SK-N-SH (cell line): ENCODE measurements at regions not wholly inside any gene's neighbourhood (a gene's known extent, or its start where the extent isn't known, plus 50 kb on each side); places are given as distances from the start of the nearest gene placed in this dataset.

Experiments used
- CTCF ChIA-PET: fragments of 300-600, 350-600 bp; formaldehyde crosslinking; extraction: SDS; loops from one replicate; lab custom pipeline; 2021; lab: Yijun Ruan, JAX
- POLR2A ChIA-PET: fragments of 350-600 bp; sonication (Branson Sonifier 250); formaldehyde crosslinking; extraction: SDS; loops from one replicate; lab custom pipeline; 2020; ENCODE audit warnings: antibody characterized with exemption, inconsistent platforms; lab: Yijun Ruan, JAX
- DNase-seq: peaks from one replicate; pipeline ENCODE4 v3.0.0; 2012
- H2AFZ ChIP-seq: fragments of 200-600 bp; sonication (generic); 2 replicates; pipeline ENCODE4 v1.8.1; 2016; ENCODE audit warnings: antibody characterized with exemption, mild to moderate bottlenecking, low read depth
- H3F3A ChIP-seq: fragments of 200-600 bp; sonication (generic); replicated peaks from 2 replicates; pipeline ENCODE3; 2016; ENCODE audit warnings: antibody characterized with exemption, mild to moderate bottlenecking; ENCODE audit not compliant: insufficient read depth
- H3K27ac ChIP-seq, 2 experiments: fragments of 200-500 bp in 1 of 2; fragments of 200-600 bp in 1 of 2; sonication (Bioruptor generic) in 1 of 2; sonication (generic), shearing (Covaris generic) in 1 of 2; 2 replicates each; pipeline versions ENCODE4 v1.5.1 to v1.6.1; 2014 to 2016; ENCODE audit warnings: low read depth in 2 of 2, inconsistent platforms in 1 of 2, low read length in 1 of 2, mild to moderate bottlenecking in 1 of 2, mixed read lengths in 1 of 2
- H3K27me3 ChIP-seq: fragments of 200-600 bp; sonication (generic), shearing (Covaris generic); 2 replicates; pipeline ENCODE4 v1.6.1; 2016; ENCODE audit warnings: mixed run types; ENCODE audit not compliant: insufficient read depth
- H3K36me3 ChIP-seq, 2 experiments: fragments of 200-500 bp in 1 of 2; fragments of 200-600 bp in 1 of 2; sonication (Bioruptor generic) in 1 of 2; sonication (generic) in 1 of 2; replicated peaks in 1 of 2; 2 replicates each; pipeline versions ENCODE3 to v1.5.1; 2014 to 2016; ENCODE audit warnings: low read length in 1 of 2, mild to moderate bottlenecking in 1 of 2; ENCODE audit not compliant: insufficient read depth in 2 of 2, control insufficient read depth in 1 of 2
- H3K4me1 ChIP-seq, 2 experiments: fragments of 200-500 bp in 1 of 2; fragments of 200-600 bp in 1 of 2; sonication (Bioruptor generic) in 1 of 2; sonication (generic), shearing (Covaris generic) in 1 of 2; 2 replicates each; pipeline versions ENCODE4 v1.5.1 to v1.6.1; 2014 to 2016; ENCODE audit warnings: low read depth in 1 of 2, low read length in 1 of 2, mixed run types in 1 of 2; ENCODE audit not compliant: insufficient read depth in 2 of 2, control insufficient read depth in 1 of 2
- H3K4me2 ChIP-seq: fragments of 200-600 bp; sonication (generic), shearing (Covaris generic); 2 replicates; pipeline ENCODE4 v1.6.1; 2017; ENCODE audit warnings: mixed run types
- H3K4me3 ChIP-seq, 2 experiments: fragments of 200-500 bp in 1 of 2; fragments of 200-600 bp in 1 of 2; sonication (Bioruptor generic) in 1 of 2; sonication (generic), shearing (Covaris generic) in 1 of 2; 2 replicates each; pipeline versions ENCODE4 v1.5.1 to v1.8.1; 2014 to 2016; ENCODE audit warnings: low read depth in 2 of 2, inconsistent platforms in 1 of 2, low read length in 1 of 2, mild to moderate bottlenecking in 1 of 2, mixed read lengths in 1 of 2, moderate library complexity in 1 of 2
- H3K79me2 ChIP-seq: fragments of 200-600 bp; sonication (generic); 2 replicates; pipeline ENCODE4 v1.8.1; 2017; ENCODE audit warnings: mild to moderate bottlenecking; ENCODE audit not compliant: insufficient read depth
- H3K9ac ChIP-seq: fragments of 200-600 bp; sonication (generic); 2 replicates; pipeline ENCODE4 v1.6.1; 2017; ENCODE audit warnings: mixed run types
- H3K9me2 ChIP-seq: fragments of 200-600 bp; sonication (generic); 2 replicates; pipeline ENCODE4 v1.6.1; 2017; ENCODE audit warnings: mixed run types
- H3K9me3 ChIP-seq: fragments of 200-600 bp; sonication (generic); 2 replicates; pipeline ENCODE4 v1.6.1; 2017; ENCODE audit warnings: mixed run types, mild to moderate bottlenecking, moderate library complexity
- H4K20me1 ChIP-seq: fragments of 200-600 bp; sonication (generic); 2 replicates; pipeline ENCODE4 v1.6.1; 2017; ENCODE audit warnings: mild to moderate bottlenecking, mixed run types; ENCODE audit not compliant: insufficient read depth
- EP300 ChIP-seq, 2 experiments: IDR thresholded peaks; 2 replicates each; pipeline versions ENCODE4 v1.4.0 to v1.6.1; 2012; ENCODE audit warnings: borderline replicate concordance in 1 of 2, low read depth in 1 of 2, low read length in 1 of 2
- EZH2phosphoT487 ChIP-seq: fragments of 200-600 bp; sonication (generic); IDR thresholded peaks from 2 replicates; pipeline ENCODE4 v1.6.1; 2017; ENCODE audit warnings: low read depth, mixed run types, mild to moderate bottlenecking, antibody characterized with exemption, moderate library complexity, borderline replicate concordance
- FOSL2 ChIP-seq: IDR thresholded peaks from 2 replicates; pipeline ENCODE4 v1.4.0; 2012; ENCODE audit warnings: low read depth, mild to moderate bottlenecking, moderate library complexity, borderline replicate concordance
- FOXJ3 ChIP-seq: sonication (generic); formaldehyde crosslinking; IDR thresholded peaks from 2 replicates; pipeline ENCODE4 v1.5.1; 2020; ENCODE audit warnings: mild to moderate bottlenecking, missing genetic modification reagents
- FOXM1 ChIP-seq: IDR thresholded peaks from 2 replicates; pipeline ENCODE4 v1.4.0; 2012; ENCODE audit warnings: low read depth, mild to moderate bottlenecking
- GATA2 ChIP-seq: sonication (generic); formaldehyde crosslinking; IDR thresholded peaks from 2 replicates; pipeline ENCODE4 v1.5.0; 2020; ENCODE audit warnings: mild to moderate bottlenecking, missing genetic modification reagents
- IRF3 ChIP-seq: fragments of 150-350 bp; IDR thresholded peaks from 2 replicates; pipeline ENCODE4 v1.6.1; 2016; ENCODE audit warnings: mild to moderate bottlenecking, low read depth, low read length
- MAX ChIP-seq: IDR thresholded peaks from 2 replicates; pipeline ENCODE4 v1.4.0; 2012; ENCODE audit warnings: low read depth
- RAD21 ChIP-seq: IDR thresholded peaks from 2 replicates; pipeline ENCODE4 v1.6.1; 2012; ENCODE audit warnings: mild to moderate bottlenecking, low read length
- RCOR1 ChIP-seq: fragments of 150-350 bp; IDR thresholded peaks from 2 replicates; pipeline ENCODE4 v1.6.1; 2017; ENCODE audit warnings: antibody characterized with exemption, low read length
- TCF12 ChIP-seq: IDR thresholded peaks from 2 replicates; pipeline ENCODE4 v1.4.0; 2012
- TEAD4 ChIP-seq: IDR thresholded peaks from 2 replicates; pipeline ENCODE4 v1.4.0; 2012; ENCODE audit warnings: mild to moderate bottlenecking, borderline replicate concordance; ENCODE audit not compliant: insufficient read depth
- USF1 ChIP-seq: IDR thresholded peaks from 2 replicates; pipeline ENCODE4 v1.4.0; 2012; ENCODE audit warnings: low read depth, borderline replicate concordance
- YY1 ChIP-seq: IDR thresholded peaks from 2 replicates; pipeline ENCODE4 v1.4.0; 2012; ENCODE audit warnings: low read depth, mild to moderate bottlenecking
- TF ChIP-seq, protein P1 (sequence below): IDR thresholded peaks from 2 replicates; pipeline ENCODE4 v1.4.0; 2012; ENCODE audit warnings: low read depth, borderline replicate concordance
- TF ChIP-seq, protein P2 (sequence below): fragments of 150-350 bp; IDR thresholded peaks from 2 replicates; pipeline ENCODE4 v1.6.1; 2017; ENCODE audit warnings: antibody characterized with exemption, low read length, low read depth, borderline replicate concordance

- POLR2A ChIA-PET, result no interaction called here
- CTCF ChIA-PET, result interaction anchor here (1.4 to 4.2 kb wide), 3 partner anchors 25 to 42 kb away, joined by 3 to 18 read pairs (median 4); no protein-coding TSS in a partner anchor
- Histone ChIP-seq H3K9me2 (no peaks in the 10 kb centered on the region), H3K9ac (no peak overlapping the region), H3K4me2 (no peak overlapping the region), H3K4me1 (no peaks in the 10 kb centered on the region; a peak in 1 of 4 replicates), H3K9me3 (no peaks in the 10 kb centered on the region), H3K79me2 (no peaks in the 10 kb centered on the region), H3K36me3 (no peaks in the 10 kb centered on the region), H3K27me3 (no peaks in the 10 kb centered on the region), H3K27ac (no peak overlapping the region), H4K20me1 (no peaks in the 10 kb centered on the region), H2AFZ (no peak overlapping the region), H3K4me3 (no peak overlapping the region), H3F3A (no peaks in the 10 kb centered on the region)
- no peak for DNase-seq
- TF ChIP-seq USF1 (no peak), RAD21 (no peak), FOXM1 (no peak), RCOR1 (no peak), MAX (no peak), TCF12 (no peak), TEAD4 (no peak), YY1 (no peak), FOXJ3 (CRISPR knock-in tag) (no peak), EP300 (IDR thresholded peaks at IDR 0.05; ENCODE audit: borderline replicate concordance in 1 of 2, low read depth in 1 of 2, low read length in 1 of 2) (no peak), IRF3 (no peak), EZH2phosphoT487 (no peak), GATA2 (CRISPR knock-in tag) (no peak), FOSL2 (no peak)
- TF ChIP-seq, protein P1, sequence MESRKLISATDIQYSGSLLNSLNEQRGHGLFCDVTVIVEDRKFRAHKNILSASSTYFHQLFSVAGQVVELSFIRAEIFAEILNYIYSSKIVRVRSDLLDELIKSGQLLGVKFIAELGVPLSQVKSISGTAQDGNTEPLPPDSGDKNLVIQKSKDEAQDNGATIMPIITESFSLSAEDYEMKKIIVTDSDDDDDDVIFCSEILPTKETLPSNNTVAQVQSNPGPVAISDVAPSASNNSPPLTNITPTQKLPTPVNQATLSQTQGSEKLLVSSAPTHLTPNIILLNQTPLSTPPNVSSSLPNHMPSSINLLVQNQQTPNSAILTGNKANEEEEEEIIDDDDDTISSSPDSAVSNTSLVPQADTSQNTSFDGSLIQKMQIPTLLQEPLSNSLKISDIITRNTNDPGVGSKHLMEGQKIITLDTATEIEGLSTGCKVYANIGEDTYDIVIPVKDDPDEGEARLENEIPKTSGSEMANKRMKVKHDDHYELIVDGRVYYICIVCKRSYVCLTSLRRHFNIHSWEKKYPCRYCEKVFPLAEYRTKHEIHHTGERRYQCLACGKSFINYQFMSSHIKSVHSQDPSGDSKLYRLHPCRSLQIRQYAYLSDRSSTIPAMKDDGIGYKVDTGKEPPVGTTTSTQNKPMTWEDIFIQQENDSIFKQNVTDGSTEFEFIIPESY, result no peak
- TF ChIP-seq, protein P2, sequence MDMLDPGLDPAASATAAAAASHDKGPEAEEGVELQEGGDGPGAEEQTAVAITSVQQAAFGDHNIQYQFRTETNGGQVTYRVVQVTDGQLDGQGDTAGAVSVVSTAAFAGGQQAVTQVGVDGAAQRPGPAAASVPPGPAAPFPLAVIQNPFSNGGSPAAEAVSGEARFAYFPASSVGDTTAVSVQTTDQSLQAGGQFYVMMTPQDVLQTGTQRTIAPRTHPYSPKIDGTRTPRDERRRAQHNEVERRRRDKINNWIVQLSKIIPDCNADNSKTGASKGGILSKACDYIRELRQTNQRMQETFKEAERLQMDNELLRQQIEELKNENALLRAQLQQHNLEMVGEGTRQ, result no peak
These were observed 126.2 kb downstream of the HSD17B3 start for GRCh38 chr9:96175796-96176195.
